ENCODE measurements at regions not wholly inside any gene's neighbourhood (a gene's known extent, or its start where the extent isn't known, plus 50 kb on each side); places are given as distances from the start of the nearest gene placed in this dataset.

GRCh38 chr13:47801555-47801954 lies 199.5 kb downstream of the SUCLA2 start:
- ATAC-seq (no peak), DNase-seq (no peak)
- intact Hi-C loops (cut with DNase I, micrococcal nuclease) = no loop called here
- TF ChIP-seq, protein P1, sequence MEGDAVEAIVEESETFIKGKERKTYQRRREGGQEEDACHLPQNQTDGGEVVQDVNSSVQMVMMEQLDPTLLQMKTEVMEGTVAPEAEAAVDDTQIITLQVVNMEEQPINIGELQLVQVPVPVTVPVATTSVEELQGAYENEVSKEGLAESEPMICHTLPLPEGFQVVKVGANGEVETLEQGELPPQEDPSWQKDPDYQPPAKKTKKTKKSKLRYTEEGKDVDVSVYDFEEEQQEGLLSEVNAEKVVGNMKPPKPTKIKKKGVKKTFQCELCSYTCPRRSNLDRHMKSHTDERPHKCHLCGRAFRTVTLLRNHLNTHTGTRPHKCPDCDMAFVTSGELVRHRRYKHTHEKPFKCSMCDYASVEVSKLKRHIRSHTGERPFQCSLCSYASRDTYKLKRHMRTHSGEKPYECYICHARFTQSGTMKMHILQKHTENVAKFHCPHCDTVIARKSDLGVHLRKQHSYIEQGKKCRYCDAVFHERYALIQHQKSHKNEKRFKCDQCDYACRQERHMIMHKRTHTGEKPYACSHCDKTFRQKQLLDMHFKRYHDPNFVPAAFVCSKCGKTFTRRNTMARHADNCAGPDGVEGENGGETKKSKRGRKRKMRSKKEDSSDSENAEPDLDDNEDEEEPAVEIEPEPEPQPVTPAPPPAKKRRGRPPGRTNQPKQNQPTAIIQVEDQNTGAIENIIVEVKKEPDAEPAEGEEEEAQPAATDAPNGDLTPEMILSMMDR (IDR thresholded peaks at IDR 0.05) = no peak
- Histone ChIP-seq H3K4me1 (ENCODE audit: low read depth) (no peaks in the 10 kb centered on the region), H3K9me3 (no peaks in the 10 kb centered on the region), H3K4me3 (no peak overlapping the region), H3K36me3 (ENCODE audit: low read depth) (no peaks in the 10 kb centered on the region)

GRCh38 chr13:47800593-47800992 lies 200.5 kb downstream of the SUCLA2 start:
- ATAC-seq (no peak), DNase-seq (no peak)
- H3K4me1 ChIP-seq (ENCODE audit: low read depth) = no peaks in the 10 kb centered on the region
- no peaks in the 10 kb centered on the region for H3K36me3 ChIP-seq (ENCODE audit: low read depth)
- TF ChIP-seq, protein P1 (IDR thresholded peaks at IDR 0.05) = no peak
- intact Hi-C loops (cut with DNase I, micrococcal nuclease) = no loop called here
- H3K9me3 ChIP-seq = no peaks in the 10 kb centered on the region
- H3K4me3 ChIP-seq = no peak overlapping the region

- no peak for DNase-seq
- TF ChIP-seq, protein P1 (IDR thresholded peaks at IDR 0.05) = no peak
- ATAC-seq = no peak
- no peaks in the 10 kb centered on the region for H3K9me3 ChIP-seq
- no peak overlapping the region for H3K4me3 ChIP-seq
- no peaks in the 10 kb centered on the region for H3K36me3 ChIP-seq (ENCODE audit: low read depth)
- H3K4me1 ChIP-seq (ENCODE audit: low read depth) = no peaks in the 10 kb centered on the region
- intact Hi-C loops (cut with DNase I, micrococcal nuclease) = no loop called here
Measured at GRCh38 chr13:47798906-47799305, 202.2 kb downstream of the SUCLA2 start.

GRCh38 chr13:47798194-47798593 lies 202.9 kb downstream of the SUCLA2 start:
- intact Hi-C loops (cut with DNase I, micrococcal nuclease) = no loop called here

GRCh38 chr13:47796816-47797215 lies 204.3 kb downstream of the SUCLA2 start:
- intact Hi-C loops (cut with DNase I, micrococcal nuclease) = no loop called here
- no peaks in the 10 kb centered on the region for H3K4me1 ChIP-seq (ENCODE audit: low read depth)
- ATAC-seq = no peak
- no peaks in the 10 kb centered on the region for H3K36me3 ChIP-seq (ENCODE audit: low read depth)
- DNase-seq = no peak
- no peak overlapping the region for H3K4me3 ChIP-seq
- TF ChIP-seq, protein P1 (IDR thresholded peaks at IDR 0.05) = no peak
- no peaks in the 10 kb centered on the region for H3K9me3 ChIP-seq

More at GRCh38 chr13:47798194-47798593, 202.9 kb downstream of the SUCLA2 start:
- Histone ChIP-seq H3K36me3 (ENCODE audit: low read depth) (no peaks in the 10 kb centered on the region), H3K9me3 (no peaks in the 10 kb centered on the region), H3K4me3 (no peak overlapping the region), H3K4me1 (ENCODE audit: low read depth) (no peaks in the 10 kb centered on the region)
- DNase-seq (no peak), ATAC-seq (no peak)
- TF ChIP-seq, protein P1 (IDR thresholded peaks at IDR 0.05) = no peak

- DNase-seq (no peak), ATAC-seq (no peak)
- peaks cover 12% of the 10 kb centered on the region for H3K9me3 ChIP-seq
- no peaks in the 10 kb centered on the region for H3K36me3 ChIP-seq (ENCODE audit: low read depth)
- TF ChIP-seq, protein P1 (IDR thresholded peaks at IDR 0.05) = no peak
- intact Hi-C loops (cut with DNase I, micrococcal nuclease) = no loop called here
- H3K4me3 ChIP-seq = no peak overlapping the region
- no peaks in the 10 kb centered on the region for H3K4me1 ChIP-seq (ENCODE audit: low read depth)
Measured at GRCh38 chr13:47794963-47795362, 206.1 kb downstream of the SUCLA2 start.
